Occipital lobe (tissue), 1 donor: ENCODE measurements at regions not wholly inside any gene's neighbourhood (a gene's known extent, or its start where the extent isn't known, plus 50 kb on each side); places are given as distances from the start of the nearest gene placed in this dataset.
"Not testable (repeated sequence)": the region's sequence is repeated elsewhere in the genome, so short reads cannot be mapped to it uniquely, and the experiment has no call there.

Experiments used
- DNase-seq: peaks from one replicate; lab custom pipeline; 2025; lab: John Stamatoyannopoulos, UW

DNA sequence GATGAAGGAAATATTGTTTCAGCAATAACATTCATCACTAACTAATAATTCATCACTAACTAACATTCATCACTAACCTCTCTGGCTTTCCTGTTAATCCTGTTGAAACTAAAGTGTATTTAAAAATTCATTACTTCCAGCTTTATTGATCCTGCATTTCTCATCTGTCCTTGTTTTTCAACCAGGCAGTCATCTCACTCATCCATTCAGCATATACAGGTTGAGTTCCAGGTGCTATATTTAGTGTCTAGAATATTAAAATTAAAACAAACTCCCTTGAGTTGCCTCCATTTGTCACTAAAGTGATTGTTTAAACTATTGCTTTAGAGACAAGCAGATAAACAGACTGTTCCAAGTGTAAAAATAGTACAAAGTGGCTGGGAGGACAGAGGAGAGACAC is 58.1 kb downstream of the ATXN7L3B start:
- DNase-seq = no peak

DNA sequence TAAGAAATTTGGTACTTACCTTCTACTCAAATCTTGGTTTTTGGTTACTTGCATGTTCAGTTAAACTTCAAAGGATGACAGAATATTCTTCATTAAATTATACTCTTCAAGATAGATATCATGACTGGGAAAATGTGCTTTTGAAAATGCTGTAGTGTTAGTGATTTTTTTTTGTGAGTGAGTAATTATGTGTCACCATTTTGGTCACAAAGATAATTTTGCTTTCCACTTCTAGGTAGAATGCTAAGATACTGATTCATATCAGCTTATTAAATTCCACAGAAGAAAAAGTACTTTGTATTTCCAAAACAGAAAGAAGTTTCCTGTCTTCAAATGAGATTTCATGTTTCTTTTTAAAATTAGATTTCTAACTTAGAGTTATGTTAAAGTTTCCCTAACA is 61.2 kb downstream of the ATXN7L3B start:
- no peak for DNase-seq

DNA sequence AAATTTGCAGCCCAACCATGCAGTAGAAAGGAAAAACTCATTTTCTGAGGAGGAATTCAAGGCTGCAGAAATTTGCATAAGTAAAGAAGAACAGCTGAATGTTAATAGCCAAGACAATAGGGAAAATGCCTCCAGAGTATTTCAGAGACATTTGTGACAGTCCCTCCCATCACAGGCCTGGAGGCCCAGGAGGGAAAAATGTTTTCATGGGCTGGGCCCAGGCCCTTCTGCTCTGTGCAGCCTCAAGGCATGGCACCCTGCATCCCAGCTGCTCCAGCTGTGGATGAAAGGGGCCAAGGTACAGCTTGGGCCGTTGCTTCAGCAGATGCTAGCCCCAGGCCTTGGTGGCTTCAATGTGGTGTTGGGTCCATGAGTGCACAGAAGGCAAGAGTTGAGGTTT is 62.3 kb downstream of the ATXN7L3B start:
- DNase-seq = no peak

DNA sequence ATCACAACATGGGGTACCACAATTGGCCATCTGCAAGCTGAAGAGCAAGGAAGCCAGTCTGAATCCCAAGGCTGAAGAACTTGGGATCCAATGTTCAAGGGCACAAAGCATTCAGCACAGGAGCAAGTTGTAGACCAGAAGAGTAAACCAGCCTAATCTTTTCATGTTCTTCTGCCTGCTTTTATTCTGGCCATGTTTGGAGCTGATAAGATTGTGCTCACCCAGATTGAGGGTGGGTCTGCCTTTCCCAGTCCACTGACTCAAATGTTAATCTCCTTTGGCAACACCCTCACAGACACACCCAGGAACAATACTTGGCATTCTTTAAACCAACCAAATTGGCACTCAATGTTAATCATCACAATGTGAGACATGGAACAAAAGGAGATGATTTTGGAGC is 63.2 kb downstream of the ATXN7L3B start:
- DNase-seq = not testable (repeated sequence)

DNA sequence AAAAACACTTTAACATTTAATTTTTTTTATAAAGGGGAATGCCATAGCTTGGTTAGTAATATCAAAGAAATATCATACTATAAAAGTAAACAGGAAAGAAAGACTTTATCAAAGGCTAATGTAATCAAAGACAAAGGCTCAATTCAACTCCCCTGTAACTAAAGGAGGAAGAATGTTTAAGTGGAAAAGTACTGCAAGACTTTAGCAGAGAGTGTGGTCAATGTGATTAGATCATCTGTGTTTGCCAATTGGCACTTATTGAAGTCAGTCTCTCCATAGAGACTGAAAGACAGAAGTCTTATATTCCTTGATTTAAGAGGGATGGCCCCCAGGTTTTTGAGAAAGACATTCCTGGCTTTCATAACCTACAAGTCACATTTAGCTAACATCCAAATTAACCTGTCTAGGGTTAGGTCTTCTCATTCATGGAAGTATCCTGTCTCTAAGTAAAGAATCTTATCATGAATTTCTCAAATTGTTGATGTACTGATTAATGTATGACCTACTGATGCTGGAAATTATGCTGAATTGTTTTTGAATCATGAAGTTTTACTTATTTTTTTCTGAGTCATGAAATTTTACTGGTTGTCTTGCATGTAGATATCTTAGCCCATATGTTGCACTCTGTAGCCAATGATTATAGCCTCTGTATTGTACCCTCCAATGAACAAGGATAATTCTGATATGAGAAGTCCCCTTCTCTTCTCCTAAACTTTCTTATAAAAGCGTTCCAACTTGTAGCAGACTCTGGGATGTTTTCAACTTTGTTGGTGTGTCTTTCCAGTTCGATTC is 65.4 kb downstream of the ATXN7L3B start:
- DNase-seq = no peak

DNA sequence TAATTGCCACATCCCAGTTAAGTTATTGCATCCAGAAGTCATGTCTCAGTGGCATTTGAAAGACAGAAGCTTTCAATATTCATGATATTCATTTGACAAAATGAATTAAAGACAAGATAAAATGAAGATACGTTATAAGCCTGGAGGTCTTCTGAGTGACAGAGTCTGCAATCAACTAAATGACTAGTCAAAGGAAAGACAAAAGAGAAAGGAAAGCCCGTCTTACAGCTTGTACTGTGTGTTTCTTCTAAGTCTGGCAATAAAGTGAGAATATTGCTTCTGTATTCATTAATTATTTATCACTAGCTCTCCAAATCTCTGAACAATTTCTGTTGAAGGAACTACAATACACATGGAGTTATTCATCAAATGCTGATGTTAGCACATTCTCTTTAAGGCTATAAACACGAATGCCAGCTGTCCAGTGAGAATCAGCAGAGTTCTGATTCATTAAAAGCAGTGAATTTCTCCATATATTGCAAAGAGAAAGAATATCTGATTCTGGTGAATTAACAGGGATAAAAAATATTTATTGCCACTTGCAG is 70.7 kb downstream of the ATXN7L3B start:
- no peak for DNase-seq

DNA sequence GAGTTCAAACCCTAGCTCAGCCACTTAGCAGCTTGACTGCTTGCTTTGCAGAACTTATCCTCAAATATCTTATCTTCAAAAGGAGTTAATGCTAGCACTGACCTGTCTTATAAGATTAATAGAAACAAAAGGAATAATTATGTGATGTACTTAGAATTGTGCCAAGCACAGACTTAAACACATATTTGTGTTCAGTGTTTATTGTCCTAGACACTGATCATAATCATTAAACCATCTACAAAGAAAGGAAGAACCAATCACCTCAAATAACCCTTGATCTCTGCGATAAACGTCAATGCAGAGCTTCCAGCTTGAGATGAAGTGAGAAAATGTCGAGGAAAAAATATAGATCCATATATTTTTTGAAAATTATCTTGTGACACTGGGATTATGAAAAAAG is 73.1 kb downstream of the ATXN7L3B start:
- DNase-seq = no peak

DNA sequence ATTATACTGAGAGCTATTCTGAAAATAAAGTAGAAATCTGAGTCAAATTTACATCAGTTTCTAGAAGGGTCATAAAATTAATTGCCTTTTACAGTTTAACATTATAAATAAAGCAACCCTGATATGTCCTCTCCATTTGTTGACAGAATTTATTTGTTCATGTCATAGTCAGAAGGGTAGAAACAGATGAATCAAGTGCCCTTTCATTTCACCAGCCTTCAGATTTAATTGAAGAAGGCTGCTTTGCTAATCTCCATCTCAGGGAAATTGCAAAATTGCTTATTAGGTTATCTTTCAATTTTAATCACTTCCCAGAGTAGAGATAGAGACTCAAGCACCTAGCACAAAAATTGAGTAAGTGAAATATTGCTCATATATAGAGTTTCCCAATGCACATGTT is 76.8 kb downstream of the ATXN7L3B start:
- no peak for DNase-seq

DNA sequence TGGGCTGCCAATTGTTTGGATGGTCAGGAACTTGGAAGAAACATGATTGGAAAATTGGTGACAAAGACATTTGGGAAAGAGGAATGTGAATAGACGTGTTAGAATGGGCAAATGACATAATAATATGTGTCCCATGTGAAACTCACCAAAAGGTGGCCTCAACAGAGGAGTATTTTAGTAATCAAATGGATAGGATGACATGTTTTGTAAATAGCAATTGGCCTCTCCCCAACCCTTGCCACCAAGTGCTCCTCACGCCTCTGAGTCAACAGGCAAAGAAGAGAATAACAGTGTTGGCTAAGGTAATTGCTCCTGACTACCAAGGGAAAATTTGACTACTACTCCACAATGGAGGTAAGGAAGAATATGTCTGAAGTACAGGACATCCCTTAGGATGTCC is 81.4 kb downstream of the ATXN7L3B start:
- DNase-seq = no peak

DNA sequence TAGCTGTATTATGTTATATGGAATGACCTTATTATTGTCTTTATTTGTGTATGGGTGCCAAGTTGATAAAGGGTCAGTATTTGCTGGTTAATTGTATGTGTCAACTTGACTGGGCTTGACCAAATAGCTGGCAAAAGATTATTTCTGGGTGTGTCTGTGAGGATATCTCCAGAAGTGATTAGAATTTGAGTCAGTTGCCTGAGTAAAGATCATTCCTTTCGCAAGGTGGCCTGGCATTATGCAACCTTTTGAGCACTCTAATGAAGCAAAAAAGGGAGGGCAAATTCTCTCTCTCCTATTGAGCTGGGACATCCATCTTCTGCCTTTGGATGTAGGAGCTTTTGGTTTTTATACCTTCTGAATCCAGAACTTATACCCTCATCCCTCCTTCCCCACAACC is 82.2 kb downstream of the ATXN7L3B start:
- no peak for DNase-seq

DNA sequence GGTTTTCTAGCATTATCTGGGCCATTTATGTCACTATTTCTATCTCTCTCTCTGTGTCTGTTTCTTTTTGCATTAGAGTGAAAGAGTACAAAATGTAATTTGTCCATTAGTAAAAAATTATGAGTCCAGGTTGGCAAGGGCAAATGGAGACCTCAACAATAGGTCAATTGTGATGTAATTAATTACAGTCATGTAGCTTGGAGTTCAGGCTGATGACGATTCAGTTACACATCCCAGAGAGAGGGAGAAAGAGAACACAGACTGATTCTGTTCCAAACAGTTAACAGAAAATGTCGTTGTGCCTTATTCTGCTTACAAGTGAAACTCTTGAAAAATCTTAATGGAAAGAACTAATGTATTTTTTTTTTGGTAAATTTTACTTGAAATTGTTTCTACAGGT is 83.3 kb downstream of the ATXN7L3B start:
- no peak for DNase-seq

DNA sequence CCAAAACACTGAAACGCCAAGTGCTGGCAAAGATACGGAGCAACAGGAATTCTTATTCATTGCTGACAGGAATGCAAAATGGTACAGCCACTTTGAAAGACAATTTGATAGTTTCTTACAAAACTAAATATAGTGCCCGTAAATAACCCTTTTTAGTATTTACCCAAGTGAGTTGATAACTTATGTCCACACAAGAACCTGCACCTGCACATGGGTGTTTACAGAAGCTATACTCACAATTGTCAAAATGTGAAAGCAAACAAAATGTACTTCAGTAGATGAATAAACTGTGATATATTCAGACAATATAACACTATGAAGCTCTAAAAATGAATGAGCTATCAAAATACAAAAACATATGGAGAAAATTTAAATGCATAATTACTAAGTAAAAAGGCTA is 86.6 kb downstream of the ATXN7L3B start:
- no peak for DNase-seq

DNA sequence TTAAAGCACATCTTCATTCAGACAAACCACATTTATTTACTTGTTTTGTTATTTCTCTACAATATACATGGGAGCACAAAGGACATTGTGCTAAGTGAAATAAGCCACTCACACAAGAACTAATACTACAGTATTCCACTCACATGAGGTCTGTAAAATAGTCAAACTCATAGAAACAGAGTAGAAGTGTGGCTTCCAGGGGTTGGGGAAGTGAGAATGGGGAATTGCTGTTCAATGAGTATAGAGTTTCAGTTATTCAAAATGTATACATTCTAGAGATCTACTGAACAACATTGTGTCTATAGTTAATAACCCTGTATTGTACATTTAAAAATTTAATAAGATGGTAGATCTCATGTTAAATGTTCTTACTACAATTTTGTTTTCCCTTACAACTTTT is 88.8 kb downstream of the ATXN7L3B start:
- no peak for DNase-seq

DNA sequence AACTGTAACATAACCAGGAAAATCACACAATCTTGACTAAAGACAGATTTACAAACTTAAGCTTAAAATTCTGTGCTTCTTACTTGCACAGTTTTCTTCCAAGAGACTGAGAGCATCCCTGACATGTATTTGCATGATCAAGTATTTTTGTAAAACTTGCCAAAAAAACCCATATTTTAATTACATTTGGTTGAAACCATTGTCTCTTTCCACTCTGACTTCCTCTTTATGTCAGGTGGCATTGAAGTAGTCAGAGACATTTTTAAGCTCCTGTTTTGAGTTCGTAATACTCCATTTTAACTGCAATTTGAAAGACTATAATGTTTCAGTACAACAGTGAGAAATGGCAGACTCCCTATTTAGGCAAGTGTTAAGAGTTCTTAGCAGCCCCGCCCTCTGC is 103.6 kb downstream of the ATXN7L3B start:
- no peak for DNase-seq

DNA sequence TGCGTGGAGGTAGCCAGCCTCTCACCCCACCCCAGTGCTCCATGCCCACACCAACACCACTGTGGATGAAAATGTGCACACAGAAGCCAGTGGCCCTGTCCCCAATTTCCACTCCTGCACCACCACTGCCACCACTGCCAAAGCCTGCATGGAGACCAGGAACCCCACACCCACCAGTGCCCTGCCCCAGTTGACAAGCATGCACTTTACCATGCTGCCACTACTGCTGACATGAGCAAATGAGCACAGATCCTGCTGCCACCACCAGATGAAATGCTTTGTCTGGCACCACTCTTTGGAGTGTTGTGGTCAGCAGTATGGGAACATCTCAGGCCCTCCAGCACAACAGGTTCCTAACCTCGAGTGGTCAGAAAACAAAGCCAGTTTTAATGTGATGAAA is 104.1 kb downstream of the ATXN7L3B start:
- no peak for DNase-seq

DNA sequence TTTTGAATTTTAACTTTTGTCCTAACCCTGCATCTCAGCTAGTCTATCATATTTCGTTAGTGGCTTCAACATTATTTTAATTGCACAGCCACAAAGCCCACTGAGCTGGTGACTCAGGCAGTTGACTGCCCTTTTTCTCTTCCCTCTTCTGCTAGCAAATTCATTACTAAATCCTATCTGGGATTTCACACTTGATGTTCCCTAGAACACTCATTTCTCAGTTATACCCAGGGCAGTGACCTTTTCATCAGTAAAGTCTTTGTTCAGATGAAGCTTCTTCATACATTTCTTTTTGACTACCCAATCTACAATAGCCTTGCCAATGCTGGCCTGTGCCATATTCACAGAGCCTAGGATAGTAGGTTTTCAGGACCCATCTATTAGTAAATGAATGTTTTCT is 107.0 kb downstream of the ATXN7L3B start:
- DNase-seq = no peak

DNA sequence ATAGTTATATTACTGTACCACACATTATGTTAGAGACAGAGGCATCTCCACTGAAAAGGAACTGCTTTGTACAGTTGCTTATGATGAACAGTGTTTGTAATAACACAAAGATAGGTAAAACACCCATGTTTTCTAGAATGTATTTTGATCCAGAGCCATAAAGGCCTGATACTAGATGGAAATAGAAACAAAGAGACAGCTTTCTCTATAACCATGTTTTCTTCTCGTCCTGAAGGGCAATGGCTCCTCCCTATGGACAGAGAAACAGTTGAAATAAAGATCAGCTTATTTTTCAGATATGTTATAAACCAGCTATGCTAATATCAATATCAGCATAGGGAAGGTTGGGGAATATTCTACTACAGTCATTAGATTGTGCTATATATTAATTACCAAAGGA is 109.2 kb downstream of the ATXN7L3B start:
- DNase-seq = no peak

DNA sequence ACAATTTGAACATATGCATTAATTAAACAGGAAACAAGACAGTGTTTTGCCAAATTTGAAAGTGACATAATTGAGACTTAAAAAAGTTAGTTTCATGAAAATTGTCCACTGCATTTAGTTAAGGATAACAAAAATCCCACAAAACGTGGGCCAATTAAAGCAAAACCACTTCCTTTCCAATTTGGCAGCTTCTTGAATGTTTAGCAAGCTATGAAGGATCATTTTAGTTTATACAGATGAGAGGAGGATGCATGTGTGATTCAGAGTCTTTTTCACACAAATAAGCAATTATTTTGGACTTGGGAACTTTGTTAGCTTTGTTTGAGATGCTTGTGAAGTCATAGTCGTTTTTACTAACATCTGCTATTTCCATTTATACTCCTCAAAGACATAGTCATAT is 109.6 kb downstream of the ATXN7L3B start:
- DNase-seq = no peak

DNA sequence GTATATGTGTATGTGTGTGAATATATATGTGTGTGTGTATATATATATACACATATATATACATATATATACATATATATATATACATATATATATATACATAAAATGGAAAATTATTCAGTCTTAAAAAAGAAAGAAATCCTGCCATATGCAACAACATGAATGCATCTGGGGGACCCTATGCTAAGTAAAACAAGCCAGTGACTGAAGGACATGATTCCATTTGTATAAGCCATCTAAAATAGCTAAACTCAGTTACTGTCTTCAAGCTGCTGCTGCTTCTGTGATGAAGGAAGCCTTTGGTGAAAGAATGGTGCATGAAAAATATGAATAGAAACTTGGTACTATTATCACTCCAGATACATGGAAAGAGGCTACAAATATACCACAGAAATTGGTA is 118.6 kb downstream of the ATXN7L3B start:
- no peak for DNase-seq

DNA sequence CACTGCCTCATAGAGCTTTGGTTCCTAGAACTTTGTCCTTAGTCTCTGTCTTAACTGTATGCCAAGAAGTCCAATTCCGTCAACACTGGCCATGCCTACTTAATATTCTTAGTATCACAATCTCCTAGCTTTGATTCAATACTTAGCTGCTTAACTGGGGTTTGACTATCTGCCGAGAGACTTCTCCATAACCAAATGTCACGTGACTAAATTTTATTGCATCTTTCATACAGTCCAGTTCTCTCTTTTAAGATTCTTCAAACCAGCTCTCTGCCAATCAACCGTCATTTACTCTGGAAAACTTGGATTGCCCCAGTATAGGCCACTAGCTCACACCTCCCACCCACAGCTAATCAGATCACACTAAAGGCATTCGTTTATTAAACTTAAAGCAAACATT is 122.8 kb downstream of the ATXN7L3B start:
- DNase-seq = no peak

DNA sequence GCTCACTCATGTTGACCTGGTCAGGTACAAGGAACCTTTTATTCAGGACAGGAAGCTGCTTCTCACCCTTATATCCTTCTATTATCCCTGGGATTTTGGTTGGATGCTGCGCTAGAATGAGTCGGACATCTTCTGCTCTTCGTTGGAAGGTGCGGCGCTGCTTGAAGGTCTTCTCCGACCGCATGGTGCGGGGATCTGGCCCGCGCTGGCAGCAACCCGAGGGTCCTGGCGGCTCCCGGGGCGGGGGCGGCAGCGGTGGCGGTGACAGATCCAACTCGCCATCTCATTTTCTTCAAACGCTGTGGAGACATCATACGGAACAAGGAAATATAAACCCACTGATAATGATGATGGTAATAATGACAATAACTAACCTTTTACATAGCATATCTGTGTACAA is 126.3 kb downstream of the ATXN7L3B start:
- no peak for DNase-seq

DNA sequence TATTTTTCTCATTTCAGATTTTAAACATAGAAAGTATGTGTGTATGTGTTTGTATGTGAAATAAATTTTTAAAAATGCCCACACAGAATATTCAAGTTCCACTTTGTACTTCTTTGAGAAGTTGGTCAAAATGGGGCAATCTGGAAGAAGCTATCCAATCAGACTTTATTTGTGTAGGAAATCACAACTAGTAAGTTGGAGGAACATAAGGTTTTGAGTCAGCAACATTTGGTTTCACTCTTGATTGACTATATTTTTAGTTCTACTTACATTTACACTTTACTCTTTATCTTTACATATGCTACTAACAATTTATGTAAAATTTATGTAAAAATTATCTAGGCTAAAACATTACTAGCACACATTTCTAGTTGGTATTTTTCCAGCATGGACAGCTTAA is 128.1 kb downstream of the ATXN7L3B start:
- DNase-seq = no peak

DNA sequence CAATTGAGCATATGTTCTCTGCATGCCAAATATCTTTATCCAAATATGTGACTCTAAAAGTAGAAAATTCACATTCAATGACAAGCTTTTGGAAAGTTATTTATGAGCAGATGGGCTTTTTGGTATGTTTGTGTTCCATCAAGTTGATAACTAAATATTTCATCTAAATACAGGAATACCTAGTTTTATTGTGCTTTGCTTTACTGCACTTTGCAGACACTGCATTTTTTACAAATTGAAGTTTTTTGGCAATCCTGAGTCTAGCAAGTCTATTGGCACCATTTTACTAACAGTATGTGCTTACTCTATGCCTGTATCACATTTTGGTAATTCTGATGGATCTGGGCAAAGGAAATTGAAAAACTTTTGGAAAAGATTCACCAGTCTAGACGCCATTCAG is 133.8 kb downstream of the ATXN7L3B start:
- DNase-seq = no peak

DNA sequence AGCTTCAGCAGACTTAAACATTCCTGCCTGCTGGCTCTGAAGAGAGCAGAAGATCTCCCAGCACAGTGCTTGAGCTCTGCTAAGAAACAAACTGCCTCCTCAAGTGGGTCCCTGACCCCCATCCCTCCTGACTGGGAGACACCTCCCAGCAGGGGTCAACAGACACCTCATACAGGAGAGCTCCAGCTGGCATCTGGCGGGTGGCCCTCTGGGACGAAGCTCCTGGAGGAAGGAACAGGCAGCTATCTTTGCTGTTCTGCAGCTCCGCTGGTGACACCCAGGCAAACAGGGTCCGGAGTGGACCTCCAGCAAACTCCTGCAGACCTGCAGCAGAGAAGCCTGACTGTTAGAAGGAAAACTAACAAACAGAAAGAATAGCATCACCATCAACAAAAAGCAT is 139.3 kb downstream of the ATXN7L3B start:
- DNase-seq = not testable (repeated sequence)
